ENCODE measurements at regions not wholly inside any gene's neighbourhood (a gene's known extent, or its start where the extent isn't known, plus 50 kb on each side); places are given as distances from the start of the nearest gene placed in this dataset.

- no peak for DNase-seq (ENCODE audit: low read depth in 3 of 3)
These were observed 69.5 kb upstream of the ZC3H12C start for GRCh38 chr11:110023711-110024110.

GRCh38 chr11:110026858-110027626 lies 66.2 kb upstream of the ZC3H12C start:
- no peak for DNase-seq (ENCODE audit: low read depth in 3 of 3)

GRCh38 chr11:110027627-110028371 lies 65.4 kb upstream of the ZC3H12C start:
- DNase-seq (ENCODE audit: low read depth in 3 of 3): no peak

GRCh38 chr11:110028921-110029320 lies 64.3 kb upstream of the ZC3H12C start:
- no peak for DNase-seq (ENCODE audit: low read depth in 3 of 3)

GRCh38 chr11:110029714-110030113 lies 63.5 kb upstream of the ZC3H12C start:
- no peak for DNase-seq (ENCODE audit: low read depth in 3 of 3)

GRCh38 chr11:110031171-110031570 lies 62.0 kb upstream of the ZC3H12C start:
- no peak for DNase-seq (ENCODE audit: low read depth in 3 of 3)

GRCh38 chr11:110032259-110032658 lies 60.9 kb upstream of the ZC3H12C start:
- no peak for DNase-seq (ENCODE audit: low read depth in 3 of 3)

- no peak for DNase-seq (ENCODE audit: low read depth in 3 of 3)
These were observed 60.1 kb upstream of the ZC3H12C start for GRCh38 chr11:110032957-110033570.

GRCh38 chr11:110034806-110035205 lies 58.4 kb upstream of the ZC3H12C start:
- no peak for DNase-seq (ENCODE audit: low read depth in 3 of 3)

GRCh38 chr11:110035357-110035756 lies 57.8 kb upstream of the ZC3H12C start:
- no peak for DNase-seq (ENCODE audit: low read depth in 3 of 3)

GRCh38 chr11:110038201-110038600 lies 55.0 kb upstream of the ZC3H12C start:
- DNase-seq (ENCODE audit: low read depth in 3 of 3): no peak
